Renal pelvis (tissue), 1 donor: ENCODE measurements at regions not wholly inside any gene's neighbourhood (a gene's known extent, or its start where the extent isn't known, plus 50 kb on each side); places are given as distances from the start of the nearest gene placed in this dataset.

Experiments used
- DNase-seq: peaks from one replicate; pipeline ENCODE4 v3.0.0-alpha.2; 2013

- no peak for DNase-seq
Observed at GRCh38 chr10:71069909-71070666, 142.3 kb upstream of the UNC5B start.

GRCh38 chr10:71070741-71071140, 141.6 kb upstream of the UNC5B start:
- DNase-seq, result no peak

- no peak for DNase-seq
Observed at GRCh38 chr10:71072131-71072822, 140.1 kb upstream of the UNC5B start.

GRCh38 chr10:71072823-71073210, 139.6 kb upstream of the UNC5B start:
- DNase-seq, result no peak

- no peak for DNase-seq
Observed at GRCh38 chr10:71073451-71074175, 138.8 kb upstream of the UNC5B start.

- DNase-seq, result no peak
Observed at GRCh38 chr10:71074176-71074755, 138.1 kb upstream of the UNC5B start.

- no peak for DNase-seq
Observed at GRCh38 chr10:71075086-71075758, 137.1 kb upstream of the UNC5B start.

GRCh38 chr10:71075759-71076472, 136.5 kb upstream of the UNC5B start:
- no peak for DNase-seq

GRCh38 chr10:71076473-71077142, 135.8 kb upstream of the UNC5B start:
- DNase-seq, result no peak

GRCh38 chr10:71077143-71077581, 135.2 kb upstream of the UNC5B start:
- no peak for DNase-seq

- no peak for DNase-seq
Observed at GRCh38 chr10:71077796-71078453, 134.4 kb upstream of the UNC5B start.

- no peak for DNase-seq
Observed at GRCh38 chr10:71078454-71079145, 133.8 kb upstream of the UNC5B start.

GRCh38 chr10:71079761-71080380, 132.5 kb upstream of the UNC5B start:
- no peak for DNase-seq

GRCh38 chr10:71080381-71081228, 131.8 kb upstream of the UNC5B start:
- DNase-seq, result no peak

- DNase-seq, result no peak
Observed at GRCh38 chr10:71081229-71081560, 131.2 kb upstream of the UNC5B start.

- no peak for DNase-seq
Observed at GRCh38 chr10:71081912-71082311, 130.5 kb upstream of the UNC5B start.

GRCh38 chr10:71082960-71083715, 129.2 kb upstream of the UNC5B start:
- no peak for DNase-seq

- DNase-seq, result no peak
Observed at GRCh38 chr10:71083716-71083975, 128.7 kb upstream of the UNC5B start.
